HUDEP-2 (cell line): ENCODE measurements at regions not wholly inside any gene's neighbourhood (a gene's known extent, or its start where the extent isn't known, plus 50 kb on each side); places are given as distances from the start of the nearest gene placed in this dataset.
A peak's percentile ranks its signal among the peaks of the same experiment; 100 is the strongest.

Experiments used
- DNase-seq, 76 experiments: peaks; one replicate each; lab custom pipeline; 2025; ENCODE audit not compliant: unreplicated experiment in 76 of 76; lab: John Stamatoyannopoulos, UW

DNA sequence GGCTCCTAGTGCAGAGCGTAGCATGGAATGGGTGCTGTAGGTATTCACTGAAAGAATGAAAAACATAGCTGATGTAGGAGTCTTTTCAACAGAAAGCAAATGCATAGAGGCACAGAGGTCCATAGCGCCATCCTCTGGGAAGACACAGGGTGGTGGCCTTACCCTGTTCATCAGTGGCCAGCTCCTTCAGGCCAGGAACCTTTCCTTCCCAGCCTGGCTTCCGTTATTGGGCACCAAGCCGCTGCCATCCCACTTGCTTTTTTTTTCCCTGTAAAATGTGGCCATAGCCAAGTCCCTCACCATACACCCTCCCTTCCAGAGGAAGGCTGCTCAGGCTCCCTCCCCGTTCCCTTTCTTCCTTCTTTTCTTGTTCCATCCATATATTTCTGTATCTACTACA, 118.1 kb downstream of the ZNF621 start:
- DNase-seq = no peak

DNA sequence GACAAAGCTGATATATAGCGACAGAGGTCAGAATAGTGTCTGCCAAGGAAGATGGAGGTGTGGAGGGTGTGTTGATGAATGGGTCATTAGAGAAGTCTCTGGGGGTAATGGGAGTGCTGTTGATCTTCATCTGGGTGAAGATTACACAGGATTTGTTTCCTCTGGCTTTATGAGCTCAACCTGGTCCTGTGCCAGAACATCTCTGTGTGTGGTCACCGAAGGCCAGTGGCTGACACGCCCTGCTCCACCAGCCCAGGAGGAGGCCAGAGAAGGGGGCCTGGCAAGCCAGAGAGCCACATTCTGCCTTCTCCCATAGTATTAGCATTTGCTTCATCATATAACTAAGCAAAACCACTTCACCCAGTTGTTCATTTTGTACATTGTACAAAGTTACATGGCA, 121.1 kb downstream of the ZNF621 start:
- DNase-seq = no peak

DNA sequence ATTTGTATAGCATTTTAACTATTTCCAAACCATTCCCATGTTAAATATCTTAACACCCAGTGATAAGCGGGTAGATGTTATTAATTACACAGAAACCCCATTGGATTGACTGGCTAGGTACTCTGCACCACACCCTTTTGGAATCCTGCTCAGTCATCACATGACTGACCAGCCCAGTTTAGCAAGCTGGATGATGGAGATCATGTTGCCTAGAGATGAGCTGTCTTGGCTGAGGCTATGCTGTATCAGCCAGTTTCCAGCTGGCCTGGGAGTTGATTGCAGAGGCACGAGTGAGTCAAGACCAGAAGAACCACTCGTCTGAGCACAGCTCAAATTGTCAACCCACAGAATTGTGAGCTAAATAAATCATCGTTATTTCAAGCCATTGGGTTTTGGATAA, 124.6 kb downstream of the ZNF621 start:
- DNase-seq = no peak

GRCh38 chr3:40652072-40652471, 127.3 kb downstream of the ZNF621 start:
- no peak for DNase-seq

GRCh38 chr3:40653001-40653400, 128.2 kb downstream of the ZNF621 start:
- DNase-seq = no peak

- DNase-seq = no peak
Measured at GRCh38 chr3:40653878-40654277, 129.1 kb downstream of the ZNF621 start.

DNA sequence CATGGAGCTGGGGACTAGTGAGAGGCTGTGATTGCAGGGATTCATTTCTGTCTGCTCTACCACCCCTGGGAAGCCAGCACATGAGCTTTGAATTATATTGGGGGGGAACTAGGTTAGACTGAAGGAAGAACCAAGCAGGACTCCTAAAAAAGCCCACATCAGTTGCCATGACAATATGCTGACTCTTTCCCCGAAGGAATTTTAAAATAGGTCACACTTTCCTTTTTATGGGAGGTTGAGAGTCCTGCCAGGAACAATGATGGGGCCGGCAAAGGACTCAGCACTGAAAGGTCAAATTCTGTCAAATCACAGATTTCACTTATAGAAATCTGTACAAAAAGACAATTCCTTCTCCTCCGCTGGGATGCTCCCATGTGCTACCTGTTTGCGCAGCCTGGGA, 130.8 kb downstream of the ZNF621 start:
- no peak for DNase-seq

DNA sequence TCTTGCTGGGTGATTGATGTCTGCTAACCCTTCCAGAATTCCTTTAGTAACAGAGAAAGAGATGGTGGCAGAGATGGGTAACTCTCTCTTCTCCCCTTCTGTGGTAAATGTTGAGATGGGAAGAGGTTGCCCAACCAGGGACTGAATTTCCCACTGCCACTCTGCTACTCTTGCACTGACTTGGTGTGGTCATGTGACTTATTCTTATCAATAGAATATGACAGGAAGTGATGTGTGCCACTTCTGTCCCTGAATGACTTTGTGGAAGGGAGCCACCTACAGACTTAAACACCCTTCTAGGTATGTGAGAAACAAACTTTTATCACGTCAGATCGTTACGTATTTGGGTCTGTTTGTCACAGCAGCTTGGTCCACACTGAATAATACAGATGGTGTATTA, 132.9 kb downstream of the ZNF621 start:
- DNase-seq = no peak

DNA sequence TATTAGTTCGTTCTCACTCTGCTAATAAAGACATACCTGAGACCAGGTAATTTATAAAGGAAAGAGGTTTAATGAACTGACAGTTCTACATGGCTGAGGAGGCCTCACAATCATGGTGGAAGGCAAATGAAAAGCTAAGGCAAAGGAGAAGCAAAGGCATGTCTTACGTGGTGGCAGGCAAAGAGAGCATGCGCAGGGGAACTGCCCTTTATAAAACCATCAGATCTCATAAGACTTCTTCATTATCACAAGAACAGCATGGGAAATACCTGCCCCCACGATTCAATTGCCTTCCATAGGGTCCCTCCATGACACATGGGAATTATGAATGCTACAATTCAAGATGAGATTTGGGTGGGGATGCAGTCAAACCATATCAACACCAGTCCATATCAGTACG, 133.5 kb downstream of the ZNF621 start:
- no peak for DNase-seq

- no peak for DNase-seq
Measured at GRCh38 chr3:40660554-40660953, 135.8 kb downstream of the ZNF621 start.

- no peak for DNase-seq
Measured at GRCh38 chr3:40661284-40661683, 136.5 kb downstream of the ZNF621 start.

- no peak for DNase-seq
Measured at GRCh38 chr3:40663280-40663679, 138.5 kb downstream of the ZNF621 start.

GRCh38 chr3:40669176-40669575, 144.4 kb downstream of the ZNF621 start:
- no peak for DNase-seq

GRCh38 chr3:40672861-40673260, 148.1 kb downstream of the ZNF621 start:
- no peak for DNase-seq

DNA sequence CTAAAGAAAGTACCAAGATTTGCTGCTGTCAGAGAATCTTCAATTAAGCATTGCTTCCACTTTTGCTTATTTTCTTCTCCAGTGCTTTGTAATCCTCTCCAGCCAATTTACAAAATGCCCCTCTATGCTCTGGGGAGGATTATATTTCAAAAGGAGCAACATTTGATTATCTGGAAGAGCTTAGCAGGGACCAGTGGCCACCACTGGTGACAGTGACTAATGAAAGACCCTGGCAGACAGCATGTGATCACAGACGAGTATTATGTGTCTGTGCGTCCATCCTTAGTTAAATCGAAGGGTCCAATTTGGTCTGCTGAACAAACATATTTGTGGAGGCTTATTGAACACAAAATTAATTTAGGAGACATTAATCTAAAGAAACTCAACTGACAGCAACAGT, 152.6 kb downstream of the ZNF621 start:
- DNase-seq = no peak

- DNase-seq = no peak
Measured at GRCh38 chr3:40677749-40678148, 153.0 kb downstream of the ZNF621 start.

- peak in 33 of 76 experiments; percentile 1 to 71 (median 27) for DNase-seq
Measured at GRCh38 chr3:40679290-40679689, 154.5 kb downstream of the ZNF621 start.

DNA sequence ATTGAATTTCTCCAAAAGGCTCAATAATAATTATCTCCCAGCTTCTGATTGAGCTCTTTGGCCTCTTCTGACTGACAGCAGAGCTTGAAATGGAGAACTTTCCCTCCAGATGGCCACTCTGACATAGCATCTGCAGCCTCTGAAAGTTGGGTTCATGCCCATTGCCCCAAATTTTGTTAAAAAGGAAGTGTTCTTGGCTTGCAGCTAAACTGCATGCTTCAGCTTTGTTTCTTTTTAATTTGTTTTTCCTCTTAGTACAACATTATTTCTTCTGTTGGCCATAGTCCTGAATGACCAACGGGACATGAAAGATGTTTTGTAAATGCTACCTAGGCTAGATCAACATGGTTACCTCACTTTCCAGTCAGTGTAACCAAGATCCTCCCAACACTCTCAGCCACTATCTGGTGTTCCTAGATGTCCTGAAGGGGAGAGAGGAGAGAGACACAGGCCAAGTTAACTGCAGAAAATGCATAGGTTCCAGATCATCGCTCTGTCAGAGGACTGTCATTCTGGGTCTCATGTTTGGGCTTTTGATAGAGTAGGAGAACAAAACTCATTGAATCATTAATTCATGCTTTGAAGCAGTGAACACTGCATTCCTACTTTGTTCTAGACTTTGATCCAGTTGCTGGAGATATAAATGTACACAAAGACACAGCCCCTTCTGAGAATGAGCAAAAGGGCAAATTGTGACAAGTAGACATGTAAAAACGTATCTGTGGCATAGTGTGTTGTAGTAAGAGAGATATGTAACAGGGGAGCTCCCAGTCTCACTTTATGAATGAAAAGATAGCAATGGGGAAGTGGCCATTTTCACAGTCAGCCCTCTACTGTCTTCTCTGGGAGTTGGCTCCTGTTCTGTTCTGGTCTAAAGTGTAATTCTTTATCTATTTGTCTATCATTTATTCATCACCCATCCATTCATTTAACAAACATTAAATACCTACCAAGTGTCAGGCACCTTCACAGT, 156.2 kb downstream of the ZNF621 start:
- peak in 1 of 76 experiments; percentile 18 for DNase-seq

DNA sequence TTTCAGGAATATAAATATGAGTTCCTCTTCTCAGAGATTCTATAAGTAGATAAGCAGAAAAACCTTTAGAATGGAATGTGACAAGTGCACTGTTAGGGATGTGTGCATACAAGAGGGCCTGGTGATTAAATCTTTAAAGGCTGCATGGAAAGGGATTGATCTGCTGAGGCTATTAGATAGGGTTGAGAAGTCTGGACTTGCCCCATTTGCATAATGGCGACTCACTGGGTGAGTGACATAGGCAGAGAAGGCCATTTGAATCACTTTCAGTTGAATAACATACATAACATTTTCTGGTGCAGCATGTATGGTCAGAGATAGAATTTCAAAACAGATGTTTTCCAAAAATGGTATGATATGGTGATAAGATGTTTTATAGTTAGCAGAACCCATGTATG, 156.9 kb downstream of the ZNF621 start:
- DNase-seq = peak in 2 of 76 experiments; percentile 6 to 13

DNA sequence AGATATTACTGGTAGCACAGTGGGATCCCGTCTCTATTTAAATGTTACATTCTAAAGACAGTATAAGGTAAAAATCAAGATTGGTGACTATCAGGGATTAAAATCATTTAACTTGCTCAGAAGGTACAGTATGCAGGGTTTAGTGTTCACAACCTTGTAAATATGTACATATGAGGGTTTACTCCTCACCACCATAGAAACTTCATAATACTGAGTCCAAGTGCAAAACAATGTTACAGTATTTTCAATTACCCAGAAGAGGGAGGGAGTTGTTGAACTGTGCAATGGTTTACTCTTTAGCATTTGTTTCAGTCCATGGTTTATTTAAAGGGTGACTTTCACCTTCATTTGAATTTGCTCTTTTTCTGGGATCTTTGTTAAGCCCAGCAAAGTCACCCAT, 165.1 kb downstream of the ZNF621 start:
- DNase-seq = no peak

- DNase-seq = no peak
Measured at GRCh38 chr3:40690749-40691451, 166.1 kb downstream of the ZNF621 start.

DNA sequence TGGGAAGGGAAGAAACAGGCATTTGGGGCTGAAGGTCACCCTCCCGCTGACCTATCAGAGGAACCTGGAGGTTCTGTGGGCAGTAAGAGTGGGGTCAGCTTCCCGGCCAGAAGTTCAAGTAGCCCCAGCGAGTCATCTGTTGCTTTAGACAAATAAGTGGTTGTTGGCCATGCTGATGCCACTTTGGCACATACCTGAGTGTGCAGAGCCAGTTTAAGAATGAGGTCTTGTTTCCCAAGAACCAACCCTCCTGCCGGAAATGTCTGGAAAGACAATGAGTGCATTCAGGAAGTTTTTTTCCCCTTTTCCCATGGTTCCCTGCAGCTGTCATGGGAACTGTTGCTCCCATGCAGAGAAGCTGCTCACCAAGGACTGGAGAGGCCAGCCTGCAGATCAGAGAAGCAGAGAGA, 166.7 kb downstream of the ZNF621 start:
- no peak for DNase-seq
